GM18502 (cell line): ENCODE measurements at regions not wholly inside any gene's neighbourhood (a gene's known extent, or its start where the extent isn't known, plus 50 kb on each side); places are given as distances from the start of the nearest gene placed in this dataset.
A peak's percentile ranks its signal among the peaks of the same experiment; 100 is the strongest.

Source experiments
- ATAC-seq: cut with Tn5 transposase; IDR thresholded peaks from one replicate; pipeline ENCODE4 v1.9.1; 2021; ENCODE audit warnings: mild to moderate bottlenecking; ENCODE audit not compliant: unreplicated experiment, poor library complexity

GRCh38 chr18:41706301-41706700 is 248.7 kb upstream of the PIK3C3 start:
- no peak for ATAC-seq

- no peak for ATAC-seq
These were observed 251.1 kb upstream of the PIK3C3 start for GRCh38 chr18:41703744-41704530.

- ATAC-seq, result no peak
These were observed 254.6 kb upstream of the PIK3C3 start for GRCh38 chr18:41700416-41700815.

GRCh38 chr18:41695441-41695840 is 259.6 kb upstream of the PIK3C3 start:
- peak; percentile 65 for ATAC-seq

GRCh38 chr18:41693008-41693407 is 262.0 kb upstream of the PIK3C3 start:
- ATAC-seq, result no peak

- ATAC-seq, result no peak
These were observed 264.5 kb upstream of the PIK3C3 start for GRCh38 chr18:41690332-41691127.

GRCh38 chr18:41687138-41687537 is 267.9 kb upstream of the PIK3C3 start:
- ATAC-seq, result no peak

- no peak for ATAC-seq
These were observed 273.7 kb upstream of the PIK3C3 start for GRCh38 chr18:41681138-41681880.

GRCh38 chr18:41674506-41674905 is 280.5 kb upstream of the PIK3C3 start:
- ATAC-seq, result no peak

- ATAC-seq, result no peak
These were observed 288.8 kb upstream of the PIK3C3 start for GRCh38 chr18:41666231-41666630.

- ATAC-seq, result no peak
These were observed 289.8 kb upstream of the PIK3C3 start for GRCh38 chr18:41665210-41665609.

- ATAC-seq, result no peak
These were observed 294.4 kb upstream of the PIK3C3 start for GRCh38 chr18:41660654-41661053.

- ATAC-seq, result no peak
These were observed 295.4 kb upstream of the PIK3C3 start for GRCh38 chr18:41659438-41660130.

- ATAC-seq, result no peak
These were observed 297.8 kb upstream of the PIK3C3 start for GRCh38 chr18:41657189-41657588.

GRCh38 chr18:41655074-41655473 is 300.0 kb upstream of the PIK3C3 start:
- ATAC-seq, result no peak

- no peak for ATAC-seq
These were observed 307.1 kb upstream of the PIK3C3 start for GRCh38 chr18:41647914-41648313.

- ATAC-seq, result no peak
These were observed 308.0 kb upstream of the PIK3C3 start for GRCh38 chr18:41646915-41647620.

GRCh38 chr18:41645589-41646360 is 309.3 kb upstream of the PIK3C3 start:
- no peak for ATAC-seq

- ATAC-seq, result no peak
These were observed 310.6 kb upstream of the PIK3C3 start for GRCh38 chr18:41644466-41644865.
